Activated naive CD8-positive, alpha-beta T cell treated with anti-CD3 and anti-CD28 coated beads, Interleukin-2, amount 10 ng/mL, durations not matched to agents 7 days and 5 days (primary cell): ENCODE measurements at regions not wholly inside any gene's neighbourhood (a gene's known extent, or its start where the extent isn't known, plus 50 kb on each side); places are given as distances from the start of the nearest gene placed in this dataset.

ENCODE experiments used
- ATAC-seq: fragments of 150-1000 bp; cut with Tn5 transposase; one replicate; pipeline ENCODE4 v1.10.0; 2021; ENCODE audit warnings: low read depth, moderate library complexity
- POLR2A ChIA-PET: fragments of 350-600 bp; sonication (Branson Sonifier 250); formaldehyde crosslinking; loops from one replicate; lab custom pipeline; 2021; ENCODE audit warnings: antibody characterized with exemption; lab: Charles Lee
- DNase-seq: peaks from one replicate; pipeline ENCODE4 v3.0.0; 2021
- H3K27ac Mint-ChIP-seq: one replicate; pipeline ENCODE4 v1.8.0; 2022; ENCODE audit warnings: mild to moderate bottlenecking, mixed read lengths
- H3K27me3 Mint-ChIP-seq: one replicate; pipeline ENCODE4 v1.8.0; 2022; ENCODE audit warnings: mild to moderate bottlenecking, moderate library complexity, mixed read lengths
- H3K36me3 Mint-ChIP-seq: one replicate; pipeline ENCODE4 v1.8.0; 2021; ENCODE audit warnings: mild to moderate bottlenecking, mixed read lengths
- H3K4me1 Mint-ChIP-seq: one replicate; pipeline ENCODE4 v1.8.0; 2021; ENCODE audit warnings: mixed read lengths
- H3K4me3 Mint-ChIP-seq: one replicate; pipeline ENCODE4 v1.8.0; 2022; ENCODE audit warnings: mild to moderate bottlenecking, moderate library complexity, mixed read lengths
- H3K9me3 Mint-ChIP-seq: one replicate; pipeline ENCODE4 v1.8.0; 2021; ENCODE audit warnings: mixed read lengths

DNA sequence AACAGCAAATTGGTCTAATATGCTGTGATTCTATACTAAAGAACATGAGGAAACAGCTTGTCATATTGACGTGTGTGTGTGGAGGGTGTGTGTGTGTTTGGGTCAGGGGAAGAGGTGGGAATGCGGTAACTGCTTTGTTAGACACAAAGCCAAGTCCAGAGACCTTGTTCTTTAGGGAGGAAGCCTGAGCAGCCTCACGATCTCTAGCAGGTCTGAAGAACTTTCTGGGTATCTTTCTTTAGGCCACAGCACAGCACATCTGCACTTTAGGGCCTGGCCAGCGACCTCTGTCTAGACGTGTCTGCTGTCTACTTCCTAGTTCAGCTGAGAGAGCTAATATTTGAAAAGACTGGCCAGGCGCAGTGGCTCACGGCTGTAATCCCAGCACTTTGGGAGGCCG is 220.0 kb upstream of the TPRG1 start:
- POLR2A ChIA-PET: interaction anchor here (0.6 to 1.4 kb wide), 2 partner anchors 1211 to 1213 kb away, joined by 3 read pairs; no protein-coding TSS in a partner anchor
- H3K27ac Mint-ChIP-seq: no peak overlapping the region

DNA sequence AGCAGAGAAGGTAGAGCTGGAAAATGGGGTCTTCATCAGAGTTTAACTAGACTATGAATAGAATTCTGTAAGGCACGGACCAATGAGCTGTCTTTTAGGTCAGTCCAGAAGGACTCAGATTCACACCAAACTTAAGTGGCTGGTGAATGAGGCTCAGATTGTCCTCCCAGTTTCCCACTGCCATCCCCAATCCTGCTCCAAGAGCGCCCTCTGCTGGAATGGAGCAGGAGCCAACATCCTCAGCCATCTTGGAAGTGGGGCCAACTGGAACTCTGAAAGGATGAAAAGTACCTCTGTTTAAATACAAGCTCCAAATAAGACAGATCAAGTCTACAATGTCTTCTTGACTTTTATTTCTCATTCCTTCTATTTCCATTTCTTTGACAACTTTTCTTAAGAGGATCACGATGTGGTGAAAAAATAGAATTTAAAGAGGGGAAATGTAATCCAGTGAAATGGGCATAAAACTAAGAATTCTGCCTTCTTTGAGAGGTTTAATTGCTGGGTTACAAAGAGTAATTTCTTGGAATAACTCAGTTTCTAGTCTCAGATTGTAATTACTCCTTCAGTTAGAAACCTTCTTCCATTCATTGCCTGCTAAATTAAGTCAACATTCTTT is 217.1 kb upstream of the TPRG1 start:
- no peaks in the 10 kb centered on the region for H3K27me3 Mint-ChIP-seq
- H3K9me3 Mint-ChIP-seq: no peaks in the 10 kb centered on the region
- H3K4me3 Mint-ChIP-seq: no peak overlapping the region
- H3K4me1 Mint-ChIP-seq: peaks cover 13% of the 10 kb centered on the region
- ATAC-seq: peak; percentile 82
- H3K36me3 Mint-ChIP-seq: no peaks in the 10 kb centered on the region
- H3K27ac Mint-ChIP-seq: no peak overlapping the region
- peak; percentile 75 for DNase-seq
- POLR2A ChIA-PET: interaction anchor here (0.7 to 4.4 kb wide), 3 partner anchors 1209 to 1216 kb away, joined by 3 to 46 read pairs (median 9); partner anchors contain the start of gene BCL6

More for the DNA sequence above, 220.0 kb upstream of the TPRG1 start:
- DNase-seq: no peak
- Mint-ChIP-seq H3K9me3 (no peaks in the 10 kb centered on the region), H3K4me1 (peaks cover 12% of the 10 kb centered on the region), H3K27me3 (peaks cover 7% of the 10 kb centered on the region), H3K4me3 (no peak overlapping the region), H3K36me3 (peaks cover 3% of the 10 kb centered on the region)
- no peak for ATAC-seq

DNA sequence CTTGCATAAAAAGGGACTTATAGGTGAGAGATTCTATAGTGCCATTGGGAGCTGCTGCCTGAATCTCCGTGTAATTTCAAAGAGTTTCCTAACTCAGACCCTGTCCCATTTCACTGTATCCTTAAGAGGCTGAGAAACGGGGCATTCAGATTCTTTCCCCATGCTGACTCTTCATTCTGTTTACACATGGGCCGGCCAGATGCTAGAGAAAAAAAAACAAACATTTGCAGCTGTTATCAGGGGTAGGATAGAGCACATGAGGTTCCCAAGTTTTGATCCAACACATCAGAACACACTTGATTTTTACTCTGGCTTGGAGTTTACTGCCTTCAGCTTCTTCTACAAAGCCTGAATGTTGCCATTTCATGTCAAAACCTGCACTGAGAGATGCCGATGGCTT is 215.9 kb upstream of the TPRG1 start:
- no peak overlapping the region for H3K27ac Mint-ChIP-seq
- DNase-seq (no peak), ATAC-seq (no peak)
- H3K4me1 Mint-ChIP-seq: peaks cover 8% of the 10 kb centered on the region
- H3K4me3 Mint-ChIP-seq: no peak overlapping the region
- H3K27me3 Mint-ChIP-seq: no peaks in the 10 kb centered on the region
- H3K36me3 Mint-ChIP-seq: no peaks in the 10 kb centered on the region
- POLR2A ChIA-PET: interaction anchor here (4.4 kb wide), 1 partner anchor 1217 kb away, joined by 46 read pairs; no protein-coding TSS in a partner anchor
- H3K9me3 Mint-ChIP-seq: no peaks in the 10 kb centered on the region

DNA sequence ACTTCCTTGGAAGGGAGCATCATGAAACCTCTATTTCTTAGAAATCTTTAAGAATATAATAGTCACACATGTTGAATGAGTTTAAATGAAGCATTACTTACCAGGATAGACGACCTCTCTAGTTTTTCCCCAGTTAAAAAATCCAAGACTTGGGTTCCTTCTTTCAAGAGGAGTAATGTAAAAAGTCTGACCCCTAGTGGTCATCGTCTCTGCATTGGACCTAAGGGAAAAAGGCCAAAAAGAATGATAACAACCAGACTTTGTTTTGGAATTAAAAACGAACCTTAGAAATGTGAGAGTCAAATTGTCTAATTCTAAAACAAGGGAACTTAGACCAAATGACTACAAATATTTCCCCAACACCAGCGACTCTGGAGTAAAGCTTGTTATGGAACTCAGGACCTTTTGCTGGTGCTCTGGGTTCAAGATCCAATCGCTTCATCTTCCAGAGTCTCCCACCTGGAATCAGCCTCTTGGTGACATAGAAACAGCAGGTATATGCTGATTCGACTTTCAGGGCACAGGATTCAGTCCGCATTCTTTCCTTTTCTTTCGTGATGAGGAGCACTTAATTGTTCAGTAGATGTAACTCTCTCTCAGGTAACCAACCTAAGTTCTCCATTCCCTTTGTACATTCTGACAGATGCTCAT is 214.8 kb upstream of the TPRG1 start:
- no peak for ATAC-seq
- H3K4me1 Mint-ChIP-seq: peaks cover 7% of the 10 kb centered on the region

DNA sequence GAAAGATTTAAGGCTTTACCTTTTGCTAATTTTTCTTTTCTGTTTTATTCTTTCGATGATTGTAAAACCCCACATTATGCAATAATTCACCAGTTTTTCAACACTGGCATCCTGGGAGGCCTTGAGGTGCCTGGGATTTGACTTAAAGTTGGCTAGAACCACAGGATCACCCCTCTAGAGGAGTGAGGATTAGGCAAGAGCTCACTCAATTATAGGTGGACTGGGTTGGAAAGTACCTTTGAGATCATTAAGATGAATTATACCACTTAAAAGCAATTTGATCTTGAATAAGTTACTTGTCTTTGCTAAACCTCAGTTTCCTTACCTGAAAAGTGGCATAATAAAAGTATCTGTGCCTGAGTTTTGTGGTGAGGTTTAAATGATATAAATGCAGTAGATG is 212.8 kb upstream of the TPRG1 start:
- Mint-ChIP-seq H3K9me3 (no peaks in the 10 kb centered on the region), H3K4me3 (no peak overlapping the region), H3K36me3 (no peaks in the 10 kb centered on the region), H3K27ac (no peak overlapping the region), H3K27me3 (peaks cover 3% of the 10 kb centered on the region), H3K4me1 (peaks cover 13% of the 10 kb centered on the region)
- POLR2A ChIA-PET: interaction anchor here (0.6 kb wide), 1 partner anchor 1690 kb away, joined by 4 read pairs; no protein-coding TSS in a partner anchor
- ATAC-seq (no peak), DNase-seq (no peak)

More for the DNA sequence above, 214.8 kb upstream of the TPRG1 start:
- Mint-ChIP-seq H3K36me3 (no peaks in the 10 kb centered on the region), H3K27me3 (peaks cover under 1% of the 10 kb centered on the region), H3K4me3 (no peak overlapping the region), H3K27ac (no peak overlapping the region), H3K9me3 (no peaks in the 10 kb centered on the region)
- POLR2A ChIA-PET: interaction anchor here (4.4 kb wide), 1 partner anchor 1218 kb away, joined by 46 read pairs; no protein-coding TSS in a partner anchor
- DNase-seq: no peak

DNA sequence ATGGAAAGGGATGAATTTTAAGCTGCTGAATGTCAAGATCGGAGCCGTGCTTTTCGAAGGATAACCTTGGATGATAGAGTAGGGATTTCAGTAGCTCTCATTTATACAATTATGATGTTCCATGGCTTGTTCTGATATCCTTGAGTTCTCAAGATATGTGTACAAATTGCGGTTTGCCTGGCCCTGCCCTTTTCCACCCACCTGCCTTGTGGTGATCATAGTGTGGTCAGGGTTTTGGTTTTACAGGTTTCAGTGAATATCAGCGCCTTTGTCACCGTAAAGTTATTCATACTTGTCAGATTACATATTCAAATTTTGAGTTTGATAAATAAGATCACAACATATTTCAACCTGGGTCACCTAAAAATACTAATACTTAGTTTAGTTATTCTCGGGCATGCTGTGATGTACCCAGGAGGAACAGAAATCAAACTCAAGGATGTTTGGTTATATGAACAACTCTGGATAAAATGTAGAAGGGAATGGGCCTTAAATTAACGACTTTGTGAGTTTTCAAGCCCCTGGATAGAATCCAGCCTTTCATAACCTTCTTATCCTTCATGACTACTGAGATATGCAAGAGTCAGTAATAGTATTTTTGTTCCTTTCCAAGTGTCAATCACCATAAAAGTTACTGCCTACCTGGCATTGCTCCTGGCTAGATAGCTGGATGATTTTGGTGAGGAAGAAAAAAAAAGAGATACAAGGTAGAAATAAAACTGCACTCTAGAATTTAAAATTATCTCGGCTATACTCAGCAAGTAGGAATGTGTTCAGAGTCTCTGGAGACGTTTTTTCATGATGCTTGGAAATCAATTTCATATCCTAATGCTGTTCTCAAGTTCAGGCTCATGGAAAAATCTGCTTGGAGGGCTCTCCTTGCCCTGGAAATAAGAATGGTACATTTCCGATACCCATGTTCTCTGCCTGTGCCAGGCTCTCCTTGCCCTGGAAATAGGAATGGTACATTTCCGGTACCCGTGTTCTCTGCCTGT is 209.2 kb upstream of the TPRG1 start:
- no peaks in the 10 kb centered on the region for H3K36me3 Mint-ChIP-seq
- H3K4me1 Mint-ChIP-seq: peaks cover 13% of the 10 kb centered on the region
- no peak for DNase-seq
- POLR2A ChIA-PET: no interaction called here
- peaks cover 3% of the 10 kb centered on the region for H3K27me3 Mint-ChIP-seq
- no peak for ATAC-seq
- H3K27ac Mint-ChIP-seq: no peak overlapping the region
- no peaks in the 10 kb centered on the region for H3K9me3 Mint-ChIP-seq
- no peak overlapping the region for H3K4me3 Mint-ChIP-seq

DNA sequence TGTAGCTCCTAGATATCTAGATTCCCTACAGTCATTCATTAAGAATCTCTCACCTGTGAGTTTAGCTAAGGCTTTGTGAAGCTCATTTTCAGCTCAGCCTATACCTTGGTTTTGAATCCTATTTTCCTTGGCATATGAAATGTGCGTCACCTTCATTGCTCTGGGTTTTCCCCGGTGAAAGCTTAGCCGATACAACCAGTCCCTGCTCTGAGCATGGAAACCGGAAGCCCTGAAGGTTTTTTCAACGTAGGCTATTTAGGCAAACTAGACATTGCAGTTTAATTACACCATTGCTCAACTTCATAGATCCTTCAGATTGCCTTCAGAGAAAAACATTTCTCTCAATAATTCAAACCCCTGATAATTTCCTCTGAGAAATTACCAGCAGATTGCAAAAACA is 206.8 kb upstream of the TPRG1 start:
- Mint-ChIP-seq H3K4me1 (peaks cover 9% of the 10 kb centered on the region), H3K36me3 (peaks cover under 1% of the 10 kb centered on the region), H3K4me3 (no peak overlapping the region), H3K27me3 (peaks cover 3% of the 10 kb centered on the region), H3K27ac (no peak overlapping the region), H3K9me3 (peaks cover under 1% of the 10 kb centered on the region)
- POLR2A ChIA-PET: no interaction called here
- no peak for ATAC-seq
- no peak for DNase-seq

DNA sequence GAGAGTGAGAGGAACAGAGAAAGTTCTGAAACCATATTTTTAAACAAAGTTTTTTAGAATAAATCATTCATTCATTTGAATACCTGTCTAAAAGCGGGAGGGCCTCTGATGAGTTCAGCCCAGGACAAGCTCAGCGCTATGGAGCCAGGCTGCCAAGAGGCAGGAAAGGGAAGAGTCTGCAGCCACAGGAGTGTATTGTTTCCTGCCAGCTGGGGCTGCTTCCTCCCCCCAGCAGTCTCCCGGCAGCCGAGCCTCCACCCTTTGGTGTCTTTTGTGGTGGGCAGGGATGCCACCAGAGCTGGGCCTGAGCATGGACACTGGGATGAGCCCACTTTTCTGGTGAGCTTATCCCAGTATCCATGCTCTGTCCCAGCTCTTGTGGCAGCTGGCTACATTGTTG is 199.5 kb upstream of the TPRG1 start:
- H3K27me3 Mint-ChIP-seq: peaks cover 3% of the 10 kb centered on the region
- H3K4me1 Mint-ChIP-seq: peaks cover 31% of the 10 kb centered on the region
- H3K9me3 Mint-ChIP-seq: peaks cover 4% of the 10 kb centered on the region
- H3K27ac Mint-ChIP-seq: no peak overlapping the region
- DNase-seq: no peak
- ATAC-seq: no peak
- POLR2A ChIA-PET: no interaction called here
- H3K4me3 Mint-ChIP-seq: no peak overlapping the region
- peaks cover 7% of the 10 kb centered on the region for H3K36me3 Mint-ChIP-seq

DNA sequence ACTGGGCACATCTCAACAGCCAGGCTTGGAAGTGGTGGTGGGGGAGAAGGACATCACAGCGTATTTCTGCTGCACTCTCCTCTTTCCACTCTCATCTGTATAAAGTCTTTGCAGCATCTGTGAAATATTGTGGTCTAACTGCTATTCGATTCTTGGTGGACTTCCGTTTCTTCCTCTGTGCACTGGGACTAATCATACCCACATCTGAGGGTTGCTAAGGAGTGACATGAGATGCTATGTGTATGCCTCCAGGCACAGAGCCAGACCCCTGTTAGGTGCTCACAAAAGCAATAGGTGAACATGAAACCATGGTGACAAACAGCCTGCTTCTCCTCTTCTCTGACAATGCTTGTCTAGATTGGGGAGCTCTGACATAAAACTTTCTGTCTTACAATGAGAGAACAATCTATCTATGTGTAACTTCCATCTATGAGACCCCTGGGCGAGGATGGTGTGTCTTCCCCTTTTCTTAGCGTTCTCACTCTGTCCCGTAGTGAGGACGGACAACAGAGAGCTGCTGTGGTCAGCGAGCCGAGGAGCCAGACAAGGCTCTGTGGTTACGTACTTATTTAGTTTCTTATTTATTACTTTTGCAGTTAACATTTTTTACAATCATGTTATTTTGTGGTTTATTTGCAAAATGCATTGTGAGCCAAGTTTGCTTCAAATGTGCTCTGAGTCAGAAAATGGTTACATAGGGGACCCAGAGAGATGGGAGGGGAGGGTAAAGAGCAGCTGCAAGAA is 196.7 kb upstream of the TPRG1 start:
- DNase-seq: no peak

DNA sequence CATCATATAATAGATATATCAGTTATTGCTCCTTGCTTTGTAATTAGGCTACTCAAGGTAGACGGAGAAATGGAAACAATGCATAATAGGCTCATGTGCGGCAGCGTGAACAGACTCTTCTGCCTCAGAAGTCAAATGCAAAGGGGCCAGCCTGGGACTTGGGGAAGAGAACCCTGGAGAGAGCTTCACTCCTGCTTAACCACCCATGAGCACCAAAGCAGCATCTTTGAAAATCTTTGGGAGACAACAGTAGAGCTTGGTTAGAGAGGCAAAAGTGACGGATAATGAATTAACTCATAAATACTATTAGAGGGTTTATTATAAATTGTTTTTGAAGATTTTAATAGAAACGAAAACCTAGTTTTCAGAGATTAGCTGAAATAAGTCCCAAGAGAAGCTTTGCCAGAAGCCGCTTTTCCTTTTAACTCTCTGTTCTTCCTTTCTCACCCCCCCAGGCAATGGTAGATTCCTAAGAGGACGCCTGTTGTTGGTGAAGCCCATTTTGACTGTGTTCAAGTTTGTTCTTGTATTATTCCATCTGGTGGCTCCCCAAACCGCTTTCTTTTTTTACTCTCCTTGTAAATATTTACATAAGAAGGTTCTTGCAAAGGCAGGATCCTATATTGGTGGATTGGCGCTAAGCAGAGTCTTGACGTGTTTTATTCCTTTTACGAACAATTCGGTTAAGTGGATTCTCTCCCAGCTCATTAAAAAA is 196.0 kb upstream of the TPRG1 start:
- Mint-ChIP-seq H3K9me3 (peaks cover 2% of the 10 kb centered on the region), H3K27ac (no peak overlapping the region), H3K4me1 (peaks cover 31% of the 10 kb centered on the region), H3K27me3 (peaks cover 5% of the 10 kb centered on the region), H3K4me3 (no peak overlapping the region), H3K36me3 (peaks cover 2% of the 10 kb centered on the region)
- no peak for DNase-seq
- no peak for ATAC-seq
- POLR2A ChIA-PET: no interaction called here

More for the DNA sequence above, 196.7 kb upstream of the TPRG1 start:
- ATAC-seq: peak; percentile 94
- Mint-ChIP-seq H3K27me3 (peaks cover 3% of the 10 kb centered on the region), H3K4me3 (peak overlapping the region; percentile 6), H3K27ac (peak overlapping the region; percentile 56), H3K4me1 (peaks cover 31% of the 10 kb centered on the region), H3K9me3 (peaks cover 3% of the 10 kb centered on the region), H3K36me3 (peaks cover 6% of the 10 kb centered on the region)
- POLR2A ChIA-PET: no interaction called here

DNA sequence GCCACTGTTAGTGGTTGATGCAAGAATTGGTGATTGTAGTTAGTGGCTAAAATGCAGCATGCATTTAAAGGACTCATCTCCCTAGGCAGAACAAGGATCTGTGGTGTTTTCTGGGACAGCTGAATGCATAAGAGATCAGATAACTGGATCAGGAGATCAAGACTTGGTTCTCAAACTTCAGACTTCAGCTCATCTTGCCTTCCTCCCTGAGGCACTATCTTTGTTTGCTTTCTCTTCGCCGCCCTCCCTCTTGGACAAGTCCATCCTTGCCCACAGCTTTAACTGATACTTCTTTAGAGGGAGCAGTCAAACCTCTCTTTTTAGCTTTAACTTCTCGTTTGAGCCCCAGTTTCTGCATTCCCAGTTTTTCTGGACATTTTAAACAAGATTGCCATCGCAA is 195.4 kb upstream of the TPRG1 start:
- ATAC-seq (no peak), DNase-seq (no peak)
- H3K4me1 Mint-ChIP-seq: peaks cover 31% of the 10 kb centered on the region
- POLR2A ChIA-PET: no interaction called here
- H3K36me3 Mint-ChIP-seq: no peaks in the 10 kb centered on the region
- H3K27me3 Mint-ChIP-seq: peaks cover 8% of the 10 kb centered on the region
- peaks cover 2% of the 10 kb centered on the region for H3K9me3 Mint-ChIP-seq
- no peak overlapping the region for H3K27ac Mint-ChIP-seq
- no peak overlapping the region for H3K4me3 Mint-ChIP-seq
